Panc1 (cell line): ENCODE measurements at regions not wholly inside any gene's neighbourhood (a gene's known extent, or its start where the extent isn't known, plus 50 kb on each side); places are given as distances from the start of the nearest gene placed in this dataset.

Source experiments
- CTCF ChIP-seq: fragments of 450-650 bp; IDR thresholded peaks from 2 replicates; pipeline ENCODE4 v1.5.1; 2017; ENCODE audit warnings: mild to moderate bottlenecking
- POLR2AphosphoS5 ChIP-seq: IDR thresholded peaks from 2 replicates; pipeline ENCODE4 v1.6.1; 2012; ENCODE audit warnings: mild to moderate bottlenecking, low read depth, low read length, moderate library complexity
- REST ChIP-seq, 2 experiments: IDR thresholded peaks; 2 replicates each; pipeline ENCODE4 v1.6.1; 2011 to 2012; ENCODE audit warnings: low read depth in 2 of 2, control low read depth in 1 of 2, low read length in 1 of 2, mild to moderate bottlenecking in 1 of 2, moderate library complexity in 1 of 2; ENCODE audit not compliant: insufficient read depth in 1 of 2
- SIN3A ChIP-seq: IDR thresholded peaks from 2 replicates; pipeline ENCODE4 v1.6.1; 2012; ENCODE audit warnings: low read depth, mild to moderate bottlenecking, low read length, moderate library complexity, borderline replicate concordance; ENCODE audit not compliant: insufficient read depth
- TCF7L2 ChIP-seq: IDR thresholded peaks from 2 replicates; pipeline ENCODE4 v1.6.1; 2011; ENCODE audit warnings: mild to moderate bottlenecking, low read depth, low read length, inconsistent platforms

- TF ChIP-seq CTCF, result no peak
- TF ChIP-seq POLR2AphosphoS5, result no peak
- no peak for TF ChIP-seq REST (IDR thresholded peaks at IDR 0.05; ENCODE audit: insufficient read depth in 1 of 2, low read depth in 2 of 2, low read length in 1 of 2)
- TF ChIP-seq TCF7L2, result no peak
- TF ChIP-seq SIN3A, result no peak
Observed at GRCh38 chr6:149152521-149152920, 165.0 kb upstream of the TAB2 start.
